NCI-H2171 treated with DMSO at 0.1 percent for 48 hours (cell line): ENCODE measurements at regions not wholly inside any gene's neighbourhood (a gene's known extent, or its start where the extent isn't known, plus 50 kb on each side); places are given as distances from the start of the nearest gene placed in this dataset.

Source experiments
- DNase-seq: peaks from one replicate; lab custom pipeline; 2025; lab: John Stamatoyannopoulos, UW

DNA sequence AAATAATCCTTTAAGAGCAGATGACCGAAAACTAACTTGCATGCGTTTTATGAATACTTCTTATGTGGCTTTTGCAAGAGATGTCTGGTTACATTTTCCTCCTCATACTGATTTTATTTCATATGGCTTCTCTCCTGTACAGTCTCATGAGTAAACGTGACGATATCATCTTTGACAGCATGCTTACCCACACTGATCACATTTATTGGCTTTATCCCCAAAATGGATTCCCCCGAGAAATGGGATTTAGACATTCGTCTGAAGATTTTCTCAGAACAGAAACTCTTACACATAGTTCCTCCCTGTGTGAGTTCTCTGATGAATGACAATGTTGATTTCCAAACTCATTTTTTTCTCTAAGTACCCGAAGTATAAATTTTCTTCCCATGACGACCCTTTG is 939.7 kb upstream of the LCORL start:
- DNase-seq: no peak

DNA sequence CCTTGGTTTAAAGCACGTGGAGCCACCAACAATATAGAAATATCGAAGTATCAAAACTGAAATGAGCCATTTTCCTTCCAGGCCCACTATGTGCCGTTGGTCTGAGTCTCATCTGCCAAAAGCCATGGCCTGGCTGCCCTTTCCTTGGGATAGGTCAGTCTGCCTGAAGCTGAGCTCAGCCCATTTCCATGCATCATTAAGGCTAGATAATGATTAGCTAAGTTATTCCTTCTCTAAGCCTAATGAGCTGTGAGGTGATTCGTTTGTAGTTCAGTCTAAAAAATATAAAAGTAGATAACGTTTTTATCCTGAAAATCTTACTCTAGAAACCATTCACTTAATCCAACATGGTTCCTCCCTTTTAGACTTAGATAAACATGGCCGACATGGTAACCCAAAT is 936.2 kb upstream of the LCORL start:
- DNase-seq: no peak

DNA sequence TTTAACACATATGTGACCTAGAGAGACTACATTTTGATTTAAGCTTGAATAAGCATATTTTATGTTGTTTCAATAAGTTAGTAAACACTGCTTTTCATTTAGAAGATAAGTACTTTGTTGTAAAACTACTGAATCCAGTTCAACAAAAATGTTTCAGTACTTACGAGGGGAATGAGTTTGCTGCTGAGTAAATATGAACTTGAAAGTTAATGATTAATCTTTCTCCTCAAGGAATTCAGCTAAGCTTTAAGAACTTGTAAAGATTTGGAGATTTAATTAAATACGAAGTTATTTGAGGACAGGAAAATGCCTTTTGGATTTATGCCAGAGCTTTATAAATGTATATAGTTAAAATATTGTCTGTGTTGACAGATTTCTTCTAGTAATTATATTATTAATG is 933.0 kb upstream of the LCORL start:
- DNase-seq: no peak

- DNase-seq: no peak
Measured at GRCh38 chr4:18953613-18954012, 932.1 kb upstream of the LCORL start.

DNA sequence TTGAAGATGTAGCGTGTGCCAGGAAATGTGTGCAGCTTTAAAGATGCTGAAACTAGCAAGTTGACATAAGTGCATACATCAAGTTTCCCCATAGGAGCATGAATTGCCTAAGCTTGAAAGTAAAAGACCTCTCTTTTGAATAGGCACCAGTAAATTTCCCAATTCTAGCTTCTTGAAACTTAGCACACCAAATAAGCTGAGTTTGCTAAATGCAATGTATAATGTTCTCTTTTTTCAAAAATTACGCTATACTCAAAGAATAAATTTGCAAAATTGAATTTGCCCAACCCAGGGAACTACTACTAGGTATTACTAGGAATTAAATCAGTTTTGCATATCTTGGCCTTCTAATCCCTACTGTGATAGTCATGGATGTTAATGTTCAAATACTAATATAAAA is 923.9 kb upstream of the LCORL start:
- DNase-seq: no peak

DNA sequence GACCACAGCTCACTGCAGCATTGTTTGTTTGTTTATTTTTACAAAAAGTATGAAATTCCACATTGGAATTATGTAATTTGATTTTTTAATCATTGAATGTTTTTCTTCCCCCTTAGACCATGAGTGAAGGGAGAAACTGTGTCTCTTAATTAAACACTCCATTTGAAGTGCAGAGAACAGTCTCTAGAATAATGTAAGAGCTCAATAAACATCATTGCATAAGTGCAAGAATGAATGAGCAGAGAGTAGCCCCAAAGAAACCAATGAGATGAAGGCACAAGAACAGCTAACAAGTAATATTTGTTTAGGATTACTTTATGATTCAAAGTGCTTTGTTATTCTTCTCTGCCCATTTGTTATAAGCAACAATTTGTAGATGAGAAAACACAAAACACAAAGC is 921.3 kb upstream of the LCORL start:
- DNase-seq: no peak

- DNase-seq: peak; percentile 13
Measured at GRCh38 chr4:18938343-18939099, 917.0 kb upstream of the LCORL start.

DNA sequence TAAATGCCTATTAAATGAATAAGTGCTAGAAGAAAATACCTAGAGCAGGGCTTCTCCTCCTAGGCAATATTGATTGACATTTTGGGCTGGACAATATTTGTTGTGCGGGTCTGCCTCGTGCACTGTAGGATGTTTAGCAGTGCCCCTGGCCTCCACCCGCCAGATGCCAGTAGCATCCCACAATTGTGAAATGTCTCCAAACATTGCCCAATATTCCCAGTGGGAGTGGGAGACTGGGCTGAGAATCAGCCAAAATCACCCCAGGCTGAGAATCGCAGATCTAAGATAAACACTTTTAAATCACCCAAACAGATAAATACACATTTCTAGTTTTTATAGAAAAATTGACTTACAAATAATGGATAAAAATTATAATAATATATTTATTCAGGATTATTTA is 916.2 kb upstream of the LCORL start:
- DNase-seq: no peak

GRCh38 chr4:18937080-18937479 is 915.5 kb upstream of the LCORL start:
- no peak for DNase-seq

DNA sequence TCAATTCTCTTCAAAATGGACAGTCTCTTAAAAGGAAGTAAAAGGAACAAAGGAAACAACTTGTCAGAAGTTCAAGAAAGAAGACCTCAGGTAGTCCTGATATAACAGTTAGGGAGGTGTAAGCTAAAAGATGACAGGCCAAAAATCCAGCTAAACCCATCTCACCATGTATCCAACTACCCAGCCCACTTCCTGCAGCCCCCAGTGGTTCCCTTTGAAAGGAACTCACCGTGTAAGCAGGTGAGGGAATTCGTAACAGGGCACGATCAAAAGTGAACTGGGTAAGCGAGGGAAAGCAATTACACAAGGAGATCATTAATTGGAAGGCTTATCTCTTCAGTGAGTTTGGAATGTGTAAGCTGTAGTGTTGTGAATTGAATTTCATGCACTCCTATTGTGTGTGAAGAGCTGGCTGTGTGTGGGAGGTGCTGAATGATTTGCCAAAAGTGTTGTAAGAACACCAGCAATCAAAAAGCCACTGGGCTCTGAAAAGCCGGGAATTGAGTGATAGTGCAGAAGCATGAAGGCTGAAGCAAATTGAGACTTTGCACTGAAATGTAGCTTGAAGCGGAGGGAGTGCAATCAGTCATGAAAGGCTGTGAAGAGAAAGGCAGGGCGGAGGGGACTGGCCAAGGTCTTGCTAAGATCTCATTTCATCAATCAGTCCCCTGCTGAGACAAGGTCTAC is 914.2 kb upstream of the LCORL start:
- no peak for DNase-seq

GRCh38 chr4:18934197-18934596 is 912.6 kb upstream of the LCORL start:
- no peak for DNase-seq

- no peak for DNase-seq
Measured at GRCh38 chr4:18932730-18933339, 911.3 kb upstream of the LCORL start.

DNA sequence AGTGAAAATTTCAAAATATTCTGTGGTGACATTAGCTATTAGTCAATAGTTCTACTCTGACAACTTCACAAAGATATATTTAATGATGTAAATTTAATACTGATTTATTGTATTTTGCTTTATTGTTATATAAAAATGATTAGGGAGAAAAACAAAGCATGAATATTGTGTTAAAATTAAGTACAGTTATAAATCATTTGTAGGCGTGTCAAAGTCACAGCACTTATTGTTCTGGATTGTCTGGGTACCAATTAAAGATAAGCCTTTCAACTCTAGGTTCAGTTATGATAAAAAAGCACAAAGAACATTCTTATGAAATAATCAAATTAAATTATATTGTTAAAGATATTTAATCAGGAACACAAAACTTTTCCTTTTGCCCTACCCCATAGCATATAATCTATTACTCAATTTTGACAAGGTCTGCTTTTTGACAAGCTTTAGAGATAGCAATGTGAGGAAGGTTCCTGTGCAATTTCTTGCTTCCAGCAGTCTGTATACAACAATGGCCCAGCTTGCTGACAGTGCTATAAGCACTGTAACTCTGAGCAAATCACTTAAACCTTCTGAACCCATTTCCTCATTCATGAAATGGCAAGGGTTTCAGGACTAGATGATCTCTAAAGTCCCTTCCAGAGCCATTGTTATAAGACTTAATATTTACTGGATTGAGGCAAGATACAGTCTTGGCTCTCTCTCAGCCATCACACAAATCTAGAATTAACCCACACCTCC is 910.3 kb upstream of the LCORL start:
- no peak for DNase-seq

DNA sequence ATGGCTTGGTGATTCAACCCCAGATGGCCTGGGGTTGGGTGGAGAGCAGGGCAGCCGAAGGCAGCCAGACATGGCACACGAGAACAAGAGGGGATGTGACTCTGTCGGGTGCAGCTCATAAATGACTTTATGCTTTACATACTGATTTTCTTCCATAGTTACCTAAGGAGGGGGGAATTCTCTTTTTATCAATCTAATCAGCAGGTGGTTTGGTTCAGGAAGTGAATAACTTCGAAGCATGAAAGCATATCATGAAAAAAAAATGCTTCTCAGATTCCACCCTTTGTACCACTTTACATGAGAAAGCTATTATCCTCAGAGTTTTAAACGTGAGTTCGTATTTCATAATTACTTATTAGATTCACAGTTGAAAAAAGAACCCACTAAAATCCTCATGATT is 908.9 kb upstream of the LCORL start:
- no peak for DNase-seq

GRCh38 chr4:18923496-18924161 is 902.1 kb upstream of the LCORL start:
- no peak for DNase-seq

- DNase-seq: no peak
Measured at GRCh38 chr4:18917689-18918088, 896.1 kb upstream of the LCORL start.

DNA sequence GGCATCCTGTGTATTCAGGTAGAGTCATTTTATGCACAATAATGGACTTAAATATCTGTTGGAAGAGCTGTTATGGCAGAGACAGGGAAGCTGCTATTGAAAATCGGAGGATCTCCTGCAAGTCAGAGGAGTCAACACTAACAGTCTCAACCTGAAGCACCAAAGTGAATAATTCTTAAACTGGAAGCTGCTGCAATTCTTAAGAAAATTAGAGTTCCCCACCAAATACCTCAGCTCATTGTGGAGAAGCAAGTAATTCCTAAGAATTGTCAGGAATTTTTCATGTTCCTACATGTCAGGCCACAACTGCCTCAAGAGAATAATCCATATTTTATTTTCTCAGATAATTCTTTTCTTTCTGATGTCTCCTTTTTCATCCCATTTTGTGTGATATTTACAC is 892.6 kb upstream of the LCORL start:
- DNase-seq: no peak

DNA sequence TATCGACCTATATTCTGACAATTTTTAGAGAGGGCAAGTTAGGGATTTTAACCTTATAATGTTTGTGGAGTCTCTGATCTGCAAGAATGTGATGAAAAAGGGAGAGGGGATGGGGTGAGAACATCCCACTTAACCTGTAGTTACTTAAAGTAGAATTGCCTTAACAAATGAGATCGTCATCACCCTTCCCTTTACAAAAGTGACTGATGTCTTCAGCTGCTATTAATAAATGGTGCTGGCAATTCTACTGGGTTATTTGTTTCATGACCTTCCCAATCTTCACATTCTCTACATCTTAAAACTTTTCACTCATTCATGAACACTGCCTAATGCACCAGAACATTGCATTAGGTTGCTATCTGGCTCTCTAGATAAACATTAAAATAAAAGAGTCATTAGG is 873.4 kb upstream of the LCORL start:
- no peak for DNase-seq

- no peak for DNase-seq
Measured at GRCh38 chr4:18882468-18882867, 860.9 kb upstream of the LCORL start.

DNA sequence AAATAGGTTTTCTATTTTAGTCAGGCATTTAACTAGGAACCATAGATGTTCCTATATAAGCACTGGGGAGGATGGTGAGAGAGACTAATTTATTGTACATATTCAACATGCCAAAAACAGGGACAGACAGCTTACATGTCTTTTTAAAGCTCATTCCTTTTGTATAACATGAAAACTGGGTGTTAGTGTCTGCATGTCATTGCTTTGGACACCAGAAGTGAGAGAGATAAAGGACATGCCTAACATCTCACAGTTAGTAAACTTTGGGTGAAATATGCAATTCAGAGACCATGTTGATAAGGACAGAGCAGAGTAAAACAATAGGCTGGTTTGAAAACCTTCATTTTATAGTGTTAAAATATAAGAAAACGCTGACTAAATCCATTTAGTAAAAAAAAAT is 860.0 kb upstream of the LCORL start:
- DNase-seq: no peak

DNA sequence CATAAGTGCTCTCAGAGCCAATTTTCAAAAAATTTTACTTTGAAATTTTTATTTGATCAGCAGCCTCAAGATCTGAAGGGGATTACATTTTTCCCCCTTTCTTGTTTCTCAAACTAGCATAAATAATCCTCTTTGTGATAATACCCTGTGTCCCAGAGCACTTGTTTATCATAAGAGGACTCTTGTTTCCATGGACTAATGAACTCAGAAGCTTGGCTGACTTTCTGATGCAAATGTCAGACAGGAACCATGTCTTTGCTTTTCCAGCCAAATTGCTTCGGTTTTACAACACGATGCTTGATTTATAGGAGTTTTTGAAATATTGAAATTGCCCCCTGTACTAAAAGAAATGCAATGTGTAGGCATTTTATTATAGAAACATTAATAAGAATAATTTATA is 859.3 kb upstream of the LCORL start:
- DNase-seq: no peak

- DNase-seq: no peak
Measured at GRCh38 chr4:18878561-18878960, 857.0 kb upstream of the LCORL start.
